HEK293T (cell line): ENCODE measurements at regions not wholly inside any gene's neighbourhood (a gene's known extent, or its start where the extent isn't known, plus 50 kb on each side); places are given as distances from the start of the nearest gene placed in this dataset.

Experiments
- CTCF ChIA-PET: fragments of 350-600 bp; formaldehyde crosslinking; extraction: SDS; loops from one replicate; lab custom pipeline; 2021; ENCODE audit warnings: antibody characterized with exemption, inconsistent platforms; lab: Yijun Ruan, JAX
- POLR2A ChIA-PET: fragments of 350-600 bp; formaldehyde crosslinking; extraction: SDS; loops from one replicate; lab custom pipeline; 2020; ENCODE audit warnings: antibody characterized with exemption, inconsistent platforms; lab: Yijun Ruan, JAX
- DNase-seq: peaks from one replicate; pipeline ENCODE4 v3.0.0; 2012; ENCODE audit warnings: mixed read lengths; ENCODE audit errors: extremely low spot score
- ARNT ChIP-seq: fragments of 450-650 bp; IDR thresholded peaks from 2 replicates; pipeline ENCODE4 v1.6.1; 2017; ENCODE audit warnings: mild to moderate bottlenecking
- BHLHE40 ChIP-seq: fragments of 450-650 bp; IDR thresholded peaks from 2 replicates; pipeline ENCODE4 v1.6.1; 2016; ENCODE audit warnings: mild to moderate bottlenecking, moderate library complexity, borderline replicate concordance
- CTBP1 ChIP-seq: fragments of 450-650 bp; IDR thresholded peaks from 2 replicates; pipeline ENCODE4 v1.6.1; 2016; ENCODE audit warnings: borderline replicate concordance
- ELF4 ChIP-seq: fragments of 450-650 bp; IDR thresholded peaks from 2 replicates; pipeline ENCODE4 v1.6.1; 2017; ENCODE audit warnings: antibody characterized with exemption
- FOXA1 ChIP-seq: fragments of 450-650 bp; IDR thresholded peaks from 2 replicates; pipeline ENCODE4 v1.6.1; 2016; ENCODE audit warnings: mild to moderate bottlenecking
- FOXK2 ChIP-seq: fragments of 450-650 bp; IDR thresholded peaks from 2 replicates; pipeline ENCODE4 v1.6.1; 2016; ENCODE audit warnings: mild to moderate bottlenecking
- FOXM1 ChIP-seq: fragments of 450-650 bp; IDR thresholded peaks from 2 replicates; pipeline ENCODE4 v1.6.1; 2017; ENCODE audit warnings: mild to moderate bottlenecking, borderline replicate concordance
- HDGF ChIP-seq: fragments of 450-650 bp; IDR thresholded peaks from 2 replicates; pipeline ENCODE4 v1.6.1; 2017; ENCODE audit warnings: antibody characterized with exemption, borderline replicate concordance
- L3MBTL2 ChIP-seq: fragments of 450-650 bp; conservative IDR thresholded peaks from 2 replicates; pipeline ENCODE4 v1.6.1; 2016; ENCODE audit warnings: mild to moderate bottlenecking
- LEF1 ChIP-seq: fragments of 450-650 bp; IDR thresholded peaks from 2 replicates; pipeline ENCODE4 v1.6.1; 2017; ENCODE audit warnings: mild to moderate bottlenecking, borderline replicate concordance
- NFRKB ChIP-seq: fragments of 450-650 bp; IDR thresholded peaks from 2 replicates; pipeline ENCODE4 v1.6.1; 2016; ENCODE audit warnings: mild to moderate bottlenecking, moderate library complexity
- PKNOX1 ChIP-seq: fragments of 450-650 bp; IDR thresholded peaks from 2 replicates; pipeline ENCODE4 v1.6.1; 2016
- SP1 ChIP-seq: fragments of 450-650 bp; IDR thresholded peaks from 2 replicates; pipeline ENCODE4 v1.6.1; 2017
- SUZ12 ChIP-seq: fragments of 450-650 bp; IDR thresholded peaks from 2 replicates; pipeline ENCODE4 v1.6.1; 2016; ENCODE audit warnings: mild to moderate bottlenecking
- TARDBP ChIP-seq: fragments of 450-650 bp; IDR thresholded peaks from 2 replicates; pipeline ENCODE4 v1.6.1; 2016
- ZNF384 ChIP-seq: fragments of 450-650 bp; IDR thresholded peaks from 2 replicates; pipeline ENCODE4 v1.6.1; 2016

DNA sequence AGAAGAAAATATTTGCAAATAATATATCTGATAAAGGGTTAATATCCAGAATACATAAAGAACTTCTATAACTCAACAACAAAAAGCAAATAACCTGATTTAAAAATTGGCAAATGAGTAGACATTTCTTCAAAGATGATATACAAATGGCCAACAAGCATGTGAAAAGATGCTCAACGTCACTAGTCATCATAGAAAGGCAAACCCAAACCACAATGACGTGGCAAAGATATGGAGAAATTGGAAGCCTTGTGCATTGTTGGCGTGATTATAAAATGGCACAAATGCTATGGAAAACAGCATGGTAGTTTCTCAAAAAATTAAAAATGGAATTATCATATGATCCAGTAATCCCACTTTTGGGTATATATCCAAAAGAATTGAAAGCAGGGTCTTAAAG is 466.3 kb downstream of the TBC1D22A start:
- TF ChIP-seq PKNOX1 (no peak), LEF1 (no peak), L3MBTL2 (no peak), SP1 (no peak)
- DNase-seq = no peak
- CTCF ChIA-PET = no interaction called here
- POLR2A ChIA-PET = no interaction called here

DNA sequence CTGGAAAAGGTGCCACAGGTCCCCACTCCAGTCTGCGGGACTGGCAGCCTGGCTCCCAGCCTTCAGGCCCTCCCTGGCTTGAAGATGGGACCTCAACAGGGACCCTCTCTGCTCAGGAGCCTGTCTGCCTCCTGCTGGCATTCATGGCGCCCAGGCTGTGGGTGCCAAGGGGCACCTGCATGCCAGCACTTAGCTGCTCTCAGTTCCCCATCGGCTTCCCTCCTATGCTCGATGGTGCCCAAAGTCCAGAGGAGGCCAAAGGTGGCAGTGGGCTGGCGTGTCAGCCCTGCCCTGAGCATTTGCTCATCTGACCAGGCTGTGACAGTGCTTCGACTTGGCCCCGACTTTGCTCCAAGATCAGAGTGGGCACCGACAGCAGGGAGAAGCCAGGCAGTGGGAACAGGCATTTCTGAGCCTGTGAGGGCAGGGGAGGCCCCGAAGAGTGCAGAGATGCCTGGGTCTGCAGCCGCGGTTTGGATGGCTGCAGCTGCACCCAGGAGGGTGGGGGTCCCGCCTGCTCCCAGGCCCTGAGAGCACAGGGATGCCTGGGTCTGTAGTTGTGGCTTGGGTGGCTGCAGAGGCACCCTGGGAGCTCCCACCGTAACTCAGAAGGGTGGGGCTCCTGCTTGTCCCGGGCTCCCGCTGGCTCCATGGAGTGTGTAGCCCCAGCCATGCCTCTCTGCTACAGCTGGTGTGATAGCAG is 463.6 kb downstream of the TBC1D22A start:
- no peak for DNase-seq
- TF ChIP-seq CTBP1 (no peak), PKNOX1 (no peak), L3MBTL2 (no peak), SUZ12 (no peak), TARDBP (no peak), NFRKB (no peak), FOXM1 (no peak)
- ChIA-PET CTCF (no interaction called here), POLR2A (no interaction called here)

- ChIA-PET CTCF (no interaction called here), POLR2A (no interaction called here)
- DNase-seq = no peak
- TF ChIP-seq BHLHE40 (no peak), L3MBTL2 (no peak), ARNT (no peak), FOXM1 (no peak), CTBP1 (no peak), SUZ12 (no peak), TARDBP (no peak), ELF4 (no peak), LEF1 (no peak), SP1 (no peak), PKNOX1 (no peak), HDGF (no peak), NFRKB (no peak), FOXK2 (no peak), ZNF384 (no peak), FOXA1 (no peak)
Observed at GRCh38 chr22:47225080-47225930, 462.9 kb downstream of the TBC1D22A start.
